ENCODE measurements at regions not wholly inside any gene's neighbourhood (a gene's known extent, or its start where the extent isn't known, plus 50 kb on each side); places are given as distances from the start of the nearest gene placed in this dataset.

DNA sequence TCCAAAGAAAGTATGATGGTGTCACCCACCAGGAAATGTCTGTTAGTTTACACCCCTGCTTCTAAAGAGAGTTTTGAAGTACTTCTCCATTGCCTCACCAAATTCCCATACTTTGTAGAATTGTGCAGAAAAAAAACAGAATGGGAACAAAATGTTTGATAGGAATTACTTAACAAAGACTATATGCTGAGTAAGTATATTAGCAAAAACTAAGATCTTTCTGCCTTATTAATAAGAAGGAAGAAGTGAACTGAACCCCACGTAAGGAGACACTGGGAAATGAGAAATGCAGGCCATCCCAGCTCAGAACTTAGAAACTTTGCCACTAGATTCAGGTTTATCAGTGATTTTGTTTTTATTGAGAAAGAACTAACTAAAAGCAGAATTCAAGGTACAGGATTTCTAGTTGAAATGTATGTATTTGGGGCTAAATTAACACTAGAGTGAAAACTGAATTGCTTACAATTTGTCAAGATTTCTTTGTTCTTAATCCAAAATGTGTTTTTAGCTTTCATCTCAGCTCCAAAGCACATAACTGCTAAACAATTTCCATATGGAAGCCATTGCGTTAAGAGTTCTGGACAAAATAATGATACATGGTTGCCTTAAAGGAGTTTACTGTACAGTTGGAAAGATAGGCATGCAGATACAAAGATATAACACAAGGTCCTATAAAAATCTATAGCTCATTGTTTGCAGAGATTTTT is 102.7 kb upstream of the BMP5 start:
- TF ChIP-seq, protein P1, sequence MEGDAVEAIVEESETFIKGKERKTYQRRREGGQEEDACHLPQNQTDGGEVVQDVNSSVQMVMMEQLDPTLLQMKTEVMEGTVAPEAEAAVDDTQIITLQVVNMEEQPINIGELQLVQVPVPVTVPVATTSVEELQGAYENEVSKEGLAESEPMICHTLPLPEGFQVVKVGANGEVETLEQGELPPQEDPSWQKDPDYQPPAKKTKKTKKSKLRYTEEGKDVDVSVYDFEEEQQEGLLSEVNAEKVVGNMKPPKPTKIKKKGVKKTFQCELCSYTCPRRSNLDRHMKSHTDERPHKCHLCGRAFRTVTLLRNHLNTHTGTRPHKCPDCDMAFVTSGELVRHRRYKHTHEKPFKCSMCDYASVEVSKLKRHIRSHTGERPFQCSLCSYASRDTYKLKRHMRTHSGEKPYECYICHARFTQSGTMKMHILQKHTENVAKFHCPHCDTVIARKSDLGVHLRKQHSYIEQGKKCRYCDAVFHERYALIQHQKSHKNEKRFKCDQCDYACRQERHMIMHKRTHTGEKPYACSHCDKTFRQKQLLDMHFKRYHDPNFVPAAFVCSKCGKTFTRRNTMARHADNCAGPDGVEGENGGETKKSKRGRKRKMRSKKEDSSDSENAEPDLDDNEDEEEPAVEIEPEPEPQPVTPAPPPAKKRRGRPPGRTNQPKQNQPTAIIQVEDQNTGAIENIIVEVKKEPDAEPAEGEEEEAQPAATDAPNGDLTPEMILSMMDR (conservative IDR thresholded peaks at IDR 0.05) = no peak
- no peak overlapping the region for H3K27ac ChIP-seq

DNA sequence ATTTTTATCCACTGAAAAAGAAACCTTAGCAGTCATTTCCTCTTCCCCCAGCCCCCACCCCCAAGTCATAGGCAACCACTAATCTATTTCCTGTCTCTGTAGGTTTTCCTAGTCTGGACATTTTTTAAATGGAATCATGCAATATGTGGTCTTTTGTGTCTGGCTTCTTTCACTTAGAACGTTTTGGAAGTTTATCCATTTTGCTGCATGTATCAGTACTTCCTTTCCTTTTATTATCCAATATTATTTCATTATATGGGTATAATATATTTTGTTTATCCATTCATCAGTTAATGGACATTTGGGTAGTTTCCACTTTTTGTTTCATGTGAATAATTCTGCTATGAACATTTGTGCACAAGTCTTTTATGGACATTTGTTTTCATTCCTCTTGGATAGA is 99.3 kb upstream of the BMP5 start:
- TF ChIP-seq, protein P1 (conservative IDR thresholded peaks at IDR 0.05) = no peak
- H3K27ac ChIP-seq = no peak overlapping the region

- no peak overlapping the region for H3K27ac ChIP-seq
- TF ChIP-seq, protein P1 (conservative IDR thresholded peaks at IDR 0.05) = no peak
Observed at GRCh38 chr6:55972091-55972490, 96.7 kb upstream of the BMP5 start.

DNA sequence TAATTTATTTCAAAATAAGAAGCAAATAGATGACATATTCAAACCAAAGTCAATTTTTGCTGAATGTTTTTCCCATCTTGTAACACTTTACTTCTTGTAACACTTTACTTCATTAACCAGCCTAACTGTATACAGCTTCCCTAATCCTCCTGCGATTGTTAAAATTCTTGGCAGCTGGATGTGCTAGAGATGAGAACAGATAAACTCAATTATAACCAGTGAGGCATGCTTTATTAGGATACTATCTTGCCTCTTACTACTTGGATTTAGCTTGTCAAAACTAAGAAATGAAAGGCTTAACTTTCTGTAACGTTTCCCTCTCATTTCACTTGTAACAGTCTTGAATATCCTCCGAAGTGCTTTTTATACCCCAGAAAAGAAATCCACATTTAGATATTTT is 94.1 kb upstream of the BMP5 start:
- no peak overlapping the region for H3K27ac ChIP-seq
- TF ChIP-seq, protein P1 (conservative IDR thresholded peaks at IDR 0.05) = no peak

DNA sequence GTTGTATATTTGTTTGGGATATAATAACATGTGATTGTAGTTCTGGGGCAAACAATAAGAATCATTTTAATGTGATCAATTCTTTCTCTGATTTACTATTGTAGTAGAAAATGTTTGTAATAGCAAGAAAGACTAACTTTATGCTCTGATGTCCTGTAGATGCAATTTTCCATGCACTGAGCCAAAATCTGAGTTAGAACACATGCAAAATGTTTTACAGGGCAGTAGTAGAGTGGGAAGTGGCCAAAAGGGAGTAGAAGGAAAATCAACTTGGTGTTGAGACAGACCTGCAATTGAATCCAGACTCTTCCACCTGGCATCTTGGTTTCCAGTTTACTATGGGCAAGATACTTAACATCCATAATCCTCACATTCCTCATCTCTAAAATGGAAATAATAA is 93.5 kb upstream of the BMP5 start:
- TF ChIP-seq, protein P1 (conservative IDR thresholded peaks at IDR 0.05) = no peak
- H3K27ac ChIP-seq = no peak overlapping the region

DNA sequence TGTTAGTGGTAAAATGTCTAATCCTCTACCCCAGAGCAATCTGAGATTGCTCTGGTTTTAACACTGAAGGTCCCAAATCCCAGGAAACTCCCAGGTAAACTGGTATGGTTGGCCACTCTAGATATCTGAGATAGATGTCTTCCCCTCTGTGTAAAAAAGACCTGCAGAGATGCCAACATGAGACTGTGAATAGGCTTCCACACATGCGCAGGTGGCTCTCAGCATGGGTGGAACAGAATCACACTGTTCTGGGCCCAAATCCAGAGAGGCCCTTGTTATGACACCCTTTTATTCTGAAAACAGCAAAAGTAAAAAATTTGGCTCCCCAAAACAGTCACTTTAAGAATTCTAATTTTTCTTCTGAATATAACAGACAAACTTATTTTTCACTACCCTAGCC is 88.7 kb upstream of the BMP5 start:
- TF ChIP-seq, protein P1 (conservative IDR thresholded peaks at IDR 0.05) = no peak
- no peak overlapping the region for H3K27ac ChIP-seq

GRCh38 chr6:55963301-55963700 is 87.9 kb upstream of the BMP5 start:
- no peak overlapping the region for H3K27ac ChIP-seq
- TF ChIP-seq, protein P1 (conservative IDR thresholded peaks at IDR 0.05) = no peak; the same call in 1 of the 2 replicates

Measured in VCaP (cell line).